T-helper 2 cell (primary cell): ENCODE measurements at regions not wholly inside any gene's neighbourhood (a gene's known extent, or its start where the extent isn't known, plus 50 kb on each side); places are given as distances from the start of the nearest gene placed in this dataset.
"Not testable (repeated sequence)": the region's sequence is repeated elsewhere in the genome, so short reads cannot be mapped to it uniquely, and the experiment has no call there.

ENCODE experiments used
- DNase-seq, 5 experiments: peaks; one replicate each; pipeline versions ENCODE4 v3.0.0 to v3.0.0-alpha.2; 2012 to 2022

DNA sequence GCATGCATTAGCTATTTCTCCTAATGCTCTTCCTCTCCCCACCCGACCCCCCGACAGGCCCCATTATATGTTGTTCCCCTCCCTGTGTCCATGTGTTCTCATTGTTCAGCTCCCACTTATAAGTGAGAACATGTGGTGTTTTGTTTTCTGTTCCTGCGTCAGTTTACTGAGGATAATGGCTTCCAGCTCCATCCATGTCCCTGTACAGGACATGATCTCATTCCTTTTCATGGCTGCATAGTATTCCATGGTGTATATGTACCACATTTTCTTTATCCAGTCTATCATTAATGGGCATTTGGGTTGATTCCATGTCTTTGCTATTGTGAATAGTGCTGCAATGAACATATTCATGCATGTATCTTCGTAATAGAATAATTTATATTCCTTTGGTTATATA, 116.1 kb upstream of the PREP start:
- DNase-seq = not testable (repeated sequence)

DNA sequence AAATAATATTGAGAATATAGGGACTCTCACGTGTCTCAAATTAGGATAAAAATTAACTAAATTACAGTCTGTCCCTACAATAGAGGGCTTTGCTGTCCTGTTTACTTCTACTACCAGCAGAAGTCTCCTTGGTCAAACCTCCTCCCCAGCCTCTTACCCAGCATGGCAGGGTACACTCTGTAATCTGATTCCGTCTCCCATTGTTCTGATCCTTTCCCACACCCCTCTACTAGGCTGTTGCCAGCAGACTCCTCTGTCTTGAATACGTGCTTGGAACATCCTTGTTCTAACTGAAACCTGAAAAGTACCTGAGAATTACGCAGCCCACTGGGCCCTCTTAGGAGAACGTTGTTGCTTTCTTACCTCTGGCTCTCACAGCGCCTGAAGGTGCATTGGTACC, 112.2 kb upstream of the PREP start:
- DNase-seq = no peak

DNA sequence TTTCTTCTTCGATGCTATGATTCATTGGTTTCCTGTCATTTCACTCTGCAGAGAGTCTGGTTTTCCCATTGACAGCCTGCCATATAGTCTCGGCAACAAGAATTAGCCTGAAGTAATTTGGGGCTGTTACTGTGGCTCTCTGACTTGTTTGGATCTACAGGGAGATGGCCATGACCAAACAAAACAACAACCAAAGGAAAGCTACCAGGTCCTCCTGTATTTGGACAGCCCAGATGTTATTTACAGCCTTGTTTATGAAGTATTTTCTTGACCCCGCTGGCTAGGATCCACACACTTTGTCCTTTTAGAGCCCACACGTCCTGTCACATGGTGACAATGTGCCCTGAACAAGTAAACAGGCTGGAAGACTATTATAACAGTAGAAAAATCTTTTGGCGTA, 111.4 kb upstream of the PREP start:
- peak in 1 of 5 experiments; percentile 75 for DNase-seq

DNA sequence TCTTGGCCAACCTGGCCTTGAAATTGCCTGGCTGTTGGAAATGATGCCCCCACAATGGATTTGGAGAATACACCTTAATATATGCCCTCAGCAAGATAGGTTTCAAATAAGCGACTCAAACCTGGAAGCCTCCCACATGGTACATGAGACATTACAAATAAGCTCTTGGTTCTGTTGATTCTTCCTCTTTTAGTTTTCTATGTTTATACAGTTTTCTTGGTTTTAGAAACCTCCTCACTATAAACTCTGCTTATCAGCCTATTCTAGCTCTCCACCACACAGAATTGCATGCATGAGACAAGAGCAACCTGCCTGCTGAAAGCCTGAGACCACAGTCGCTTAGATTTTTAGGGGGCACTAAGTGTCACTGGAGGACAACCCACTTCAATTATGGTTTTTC, 108.8 kb upstream of the PREP start:
- DNase-seq = no peak

DNA sequence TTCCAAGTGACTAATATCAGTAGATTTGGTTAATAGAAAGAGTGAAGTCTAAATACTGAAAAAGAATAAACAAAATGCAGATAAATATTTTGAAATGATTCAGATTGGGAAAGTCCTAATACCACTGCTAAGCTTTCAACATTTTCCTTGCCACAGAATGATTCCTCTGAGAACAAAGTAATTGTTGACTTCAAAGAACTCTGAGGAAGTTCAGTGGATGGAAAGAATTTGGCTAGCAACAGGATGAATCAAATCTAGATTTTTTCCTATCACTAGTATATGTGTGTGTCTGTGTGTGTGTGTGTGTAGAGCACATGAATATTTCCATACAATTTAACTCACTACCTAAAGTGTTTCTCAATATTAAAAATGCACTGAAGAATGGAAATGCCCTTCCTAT, 107.9 kb upstream of the PREP start:
- DNase-seq = no peak

DNA sequence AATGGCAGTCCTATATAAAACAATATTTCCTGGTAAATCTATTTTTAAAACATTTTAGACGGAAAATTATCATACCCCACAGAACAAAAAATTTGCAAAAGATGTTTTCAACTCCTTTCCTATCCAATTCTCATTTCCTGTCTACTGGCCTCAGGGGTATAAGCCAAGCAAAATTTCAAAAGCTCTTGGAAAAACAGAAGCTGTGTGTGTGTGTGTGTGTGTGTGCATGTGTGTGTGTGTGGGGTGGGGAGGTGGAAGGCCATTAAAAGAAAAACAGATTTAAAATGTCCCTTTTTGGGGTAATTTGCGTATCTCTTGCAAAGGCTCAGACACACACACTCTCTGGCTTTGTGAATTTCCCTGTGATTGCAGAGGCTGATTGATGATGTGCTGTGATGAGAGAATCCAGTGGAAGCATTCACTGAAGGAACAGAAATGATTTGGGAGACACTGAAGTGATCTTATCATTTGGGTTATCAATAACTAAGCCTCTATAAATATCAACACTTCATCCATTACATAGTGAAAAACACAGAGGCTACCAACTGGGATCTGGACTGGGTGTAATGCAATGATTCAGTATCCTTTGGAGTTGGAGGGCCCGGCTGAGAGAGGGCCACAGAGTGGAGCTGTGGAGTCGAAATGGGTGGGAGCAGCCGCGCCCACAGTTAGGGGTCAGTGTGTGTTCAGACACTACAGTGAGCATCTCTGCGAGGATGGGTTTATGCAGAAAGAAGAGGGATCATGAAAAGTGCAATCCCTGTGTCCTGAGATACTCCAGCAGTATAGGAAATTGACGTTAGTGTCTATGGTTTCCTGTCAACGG, 106.8 kb upstream of the PREP start:
- no peak for DNase-seq

DNA sequence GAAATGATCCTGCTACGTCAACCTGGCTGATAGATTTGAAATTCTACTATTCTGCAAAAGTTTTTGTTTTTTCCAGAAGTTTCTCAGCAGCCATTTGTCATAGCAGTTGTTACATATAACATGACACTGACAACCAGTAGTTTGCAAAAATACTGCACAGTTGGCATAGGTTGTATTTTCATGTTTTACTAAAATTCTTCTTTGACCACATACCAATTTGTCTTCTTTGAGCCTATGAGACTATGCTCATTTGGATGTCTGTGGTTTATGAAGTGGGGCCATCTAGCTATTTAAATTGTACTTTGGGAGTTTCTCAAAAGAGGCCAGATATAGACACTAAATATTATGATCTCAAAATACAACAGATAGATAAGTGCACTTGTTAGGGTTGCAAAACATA, 104.9 kb upstream of the PREP start:
- no peak for DNase-seq

DNA sequence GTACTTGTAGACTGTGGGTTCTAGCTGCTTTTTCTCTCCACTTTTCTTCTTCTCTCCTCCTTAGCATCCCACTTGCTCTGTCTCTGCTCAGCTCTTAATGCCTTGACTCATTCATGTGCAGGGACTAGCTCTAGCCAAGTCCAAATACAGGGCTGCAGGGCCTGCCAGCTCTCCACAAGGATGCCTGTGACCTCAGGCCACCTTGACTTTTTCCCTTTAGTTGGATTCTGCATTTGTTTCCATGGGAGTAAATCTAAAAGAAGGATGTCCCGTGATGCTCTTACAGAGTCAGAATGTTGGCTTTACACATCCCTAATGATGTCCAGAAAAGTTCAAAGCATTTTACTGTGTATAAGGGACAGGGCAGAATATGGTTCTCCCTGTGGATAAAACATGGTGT, 101.8 kb upstream of the PREP start:
- no peak for DNase-seq

DNA sequence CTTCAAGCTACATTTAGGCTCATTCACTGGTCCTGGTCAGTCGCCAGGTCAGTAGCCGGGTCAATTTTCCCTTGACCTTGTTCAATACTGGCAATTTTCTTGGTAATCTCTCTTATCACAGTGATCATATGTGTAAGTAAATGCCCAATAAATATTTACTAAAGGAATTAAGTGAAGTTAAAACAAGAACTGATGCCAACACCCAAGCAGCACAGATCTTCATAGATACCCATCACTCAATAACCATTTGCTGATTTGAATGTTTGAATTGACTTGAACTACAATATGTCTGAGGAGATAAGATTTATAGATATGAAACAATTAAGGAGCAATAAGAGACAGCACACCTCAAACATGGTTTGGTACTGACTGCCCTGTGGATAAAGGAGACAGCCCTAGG, 100.8 kb upstream of the PREP start:
- DNase-seq = no peak

DNA sequence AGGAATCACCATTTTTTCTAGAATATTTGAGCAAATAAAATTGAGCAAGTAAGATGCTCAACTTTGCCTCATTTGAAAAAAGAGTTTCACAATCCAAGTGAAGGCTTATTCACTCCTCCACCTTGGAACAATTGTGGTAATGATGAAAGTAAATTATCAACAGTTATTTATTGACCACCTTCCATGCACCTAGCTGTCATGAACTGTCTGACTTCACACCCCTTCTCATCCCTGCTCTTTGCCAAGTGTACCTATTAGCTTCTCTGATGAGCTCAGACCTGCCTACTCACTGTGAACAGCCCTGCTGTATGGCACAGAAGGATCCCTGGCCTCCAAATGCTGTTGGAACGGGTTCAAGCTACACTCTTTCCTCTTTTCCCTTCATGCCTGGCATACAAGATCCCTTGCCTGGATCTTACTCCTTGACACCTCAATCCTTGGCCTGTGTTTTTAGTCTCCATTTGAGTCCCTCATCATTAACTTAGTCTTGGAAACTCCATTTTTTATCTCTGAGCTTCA, 99.0 kb upstream of the PREP start:
- no peak for DNase-seq

DNA sequence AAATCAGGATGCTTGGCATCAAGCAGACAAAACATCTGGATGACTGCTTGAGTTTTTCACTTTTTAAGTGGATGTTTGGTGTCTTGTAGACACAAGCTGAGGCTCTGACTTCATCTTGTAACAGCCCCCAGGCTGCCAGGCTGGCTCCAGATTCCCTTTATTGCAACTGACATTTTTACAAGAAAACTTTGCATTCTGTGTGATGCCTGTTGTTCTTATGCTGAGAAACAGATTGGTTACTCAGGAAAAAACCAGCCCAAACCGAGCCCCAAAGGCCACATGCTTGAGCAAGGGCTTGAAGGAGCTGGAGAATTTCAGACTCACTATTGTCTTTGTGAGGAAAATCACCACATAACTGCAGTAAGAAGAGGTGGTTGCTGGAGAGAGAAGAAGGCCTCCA, 98.4 kb upstream of the PREP start:
- no peak for DNase-seq

DNA sequence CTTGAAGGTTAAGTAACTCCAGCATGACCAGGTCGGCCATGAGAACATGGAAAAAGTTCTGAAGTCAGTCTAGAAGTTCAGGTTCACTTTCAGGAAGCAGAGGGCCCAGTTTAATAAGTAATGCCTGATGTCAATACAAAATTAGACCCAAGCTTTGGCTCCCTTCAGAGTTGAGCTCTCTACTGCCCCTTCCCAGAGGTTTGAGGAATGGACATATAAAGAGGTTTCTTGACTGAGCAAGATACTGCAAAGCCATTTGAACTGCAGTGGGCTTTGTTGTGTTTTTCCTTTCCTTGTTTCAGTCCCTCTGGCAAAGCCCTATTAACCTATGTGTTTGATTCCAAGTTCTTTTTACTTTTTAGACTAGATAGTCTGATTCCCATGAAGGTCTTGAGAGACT, 97.8 kb upstream of the PREP start:
- no peak for DNase-seq

DNA sequence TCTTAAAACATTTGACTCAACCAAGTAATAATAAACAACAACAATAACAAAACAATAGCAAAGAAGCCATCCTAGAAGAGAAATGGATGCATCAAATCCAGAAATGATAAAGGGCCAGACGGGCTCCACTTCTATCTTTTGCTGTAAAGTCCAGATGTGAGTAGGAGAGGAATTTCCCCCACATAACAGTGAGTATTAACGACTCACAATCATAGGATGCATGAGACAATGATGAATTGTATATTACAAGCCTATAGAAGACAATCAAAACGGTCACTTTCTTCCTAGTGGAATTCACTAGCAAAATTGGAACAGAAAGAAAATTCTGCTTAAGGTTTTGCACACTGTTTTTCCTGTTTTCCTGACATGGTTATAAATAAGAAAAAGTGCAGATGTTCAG, 97.0 kb upstream of the PREP start:
- no peak for DNase-seq

DNA sequence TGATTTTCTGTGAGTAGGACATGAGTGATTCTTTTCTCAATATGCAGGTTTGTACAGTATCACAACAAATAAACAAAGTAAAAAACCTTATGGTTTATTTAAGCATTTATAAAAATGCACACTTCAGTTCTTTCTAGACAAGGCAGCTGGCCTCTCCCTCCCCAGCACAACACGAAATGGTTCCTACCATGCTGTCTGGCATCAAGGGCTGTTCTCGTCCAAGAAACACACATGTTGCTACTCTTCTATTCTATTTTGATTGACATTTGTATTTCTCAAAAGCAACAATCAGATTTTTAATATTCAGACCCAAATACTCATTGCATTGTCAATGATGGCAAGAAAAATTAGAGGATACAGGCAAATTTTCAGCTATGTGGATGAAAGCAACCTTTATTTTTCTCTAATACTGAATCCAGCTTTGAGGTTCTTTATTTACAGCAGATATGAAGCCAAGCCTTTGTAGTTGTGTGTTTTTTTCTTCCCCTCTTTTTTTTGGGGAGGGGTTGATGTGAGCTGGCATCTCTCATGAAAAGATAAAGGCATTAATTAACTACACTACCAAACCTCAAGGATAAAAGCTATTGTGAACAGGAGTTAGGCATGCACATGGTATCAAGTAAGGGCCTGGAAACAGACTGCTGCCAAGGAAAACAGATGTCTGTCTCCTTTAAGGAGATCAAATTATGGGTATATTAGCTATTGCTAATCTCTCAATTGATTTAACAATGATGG, 96.4 kb upstream of the PREP start:
- DNase-seq = no peak

DNA sequence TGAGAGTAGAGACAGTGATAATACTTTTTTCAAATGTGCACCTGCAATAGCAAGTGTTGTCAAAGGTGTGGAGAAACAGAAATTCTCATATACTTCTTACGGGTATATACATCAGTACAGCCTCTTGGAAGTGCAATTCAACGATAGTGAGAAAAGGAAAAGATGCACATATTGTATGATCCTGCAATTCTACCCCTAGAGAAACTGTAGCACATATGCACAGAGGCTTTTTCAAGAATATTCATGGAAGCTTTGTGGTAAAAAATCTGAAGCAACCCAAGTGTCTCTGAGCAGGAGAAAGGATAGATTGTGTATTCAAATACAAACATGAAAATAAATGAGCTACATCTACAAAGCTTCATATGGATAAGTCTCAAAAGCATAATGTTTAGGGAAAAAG, 94.7 kb upstream of the PREP start:
- no peak for DNase-seq

DNA sequence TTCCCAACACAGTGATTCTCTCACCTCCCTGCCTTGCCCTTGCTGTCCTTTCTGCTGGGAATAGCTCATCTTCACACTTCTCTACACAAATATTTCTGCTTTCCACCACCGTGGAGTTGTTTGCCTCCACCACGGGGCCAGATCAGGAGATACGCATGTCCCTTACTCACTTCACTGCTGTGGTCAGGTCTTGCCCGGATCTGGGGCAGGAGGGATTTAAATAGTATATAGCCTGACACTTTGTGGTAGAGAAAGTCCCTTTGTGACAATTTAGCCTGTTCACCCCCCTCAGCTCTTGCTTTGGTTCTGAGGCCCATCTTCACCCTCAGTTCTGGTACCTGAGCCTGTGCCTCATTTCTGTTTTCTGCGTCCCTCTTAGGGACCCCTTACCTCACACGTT, 92.6 kb upstream of the PREP start:
- DNase-seq = peak in 1 of 5 experiments; percentile 11

DNA sequence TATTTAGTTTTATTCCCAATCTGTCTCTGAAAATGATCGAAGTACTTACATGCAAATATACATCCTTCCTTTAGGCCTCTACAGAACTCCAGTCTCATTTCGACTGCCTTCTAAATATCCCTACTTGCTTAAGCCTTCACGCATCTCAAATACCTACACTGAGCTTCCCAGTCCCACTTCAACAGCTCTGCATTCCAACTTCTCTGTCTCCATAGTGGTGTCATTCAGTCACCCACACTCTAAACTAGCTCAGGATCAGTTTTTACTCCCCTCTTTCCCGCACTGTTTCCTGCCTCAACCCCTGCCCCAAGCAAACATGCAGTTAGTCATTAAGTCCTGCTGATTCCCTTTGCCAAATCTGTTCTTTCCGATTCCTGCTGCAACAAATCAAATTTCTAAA, 91.8 kb upstream of the PREP start:
- DNase-seq = no peak

DNA sequence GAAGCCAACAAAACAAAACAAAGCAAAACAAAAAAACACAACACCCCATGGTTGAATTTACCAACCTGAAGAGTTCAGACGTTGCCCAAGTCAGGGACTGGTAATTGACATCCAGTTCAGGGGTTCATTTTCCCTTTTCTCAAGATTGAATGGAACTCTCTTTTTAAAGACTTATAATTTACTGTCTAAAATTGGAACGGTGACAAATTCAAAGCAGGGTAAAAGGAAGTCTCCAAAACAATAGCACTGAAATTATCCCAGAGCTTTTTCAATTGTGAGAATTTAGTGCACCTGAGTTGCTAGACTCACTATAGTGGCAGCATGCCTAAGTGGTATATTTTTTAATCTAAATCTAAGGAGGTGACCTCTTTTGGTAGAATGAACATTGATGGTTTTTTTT, 90.9 kb upstream of the PREP start:
- peak in 1 of 5 experiments; percentile 36 for DNase-seq

DNA sequence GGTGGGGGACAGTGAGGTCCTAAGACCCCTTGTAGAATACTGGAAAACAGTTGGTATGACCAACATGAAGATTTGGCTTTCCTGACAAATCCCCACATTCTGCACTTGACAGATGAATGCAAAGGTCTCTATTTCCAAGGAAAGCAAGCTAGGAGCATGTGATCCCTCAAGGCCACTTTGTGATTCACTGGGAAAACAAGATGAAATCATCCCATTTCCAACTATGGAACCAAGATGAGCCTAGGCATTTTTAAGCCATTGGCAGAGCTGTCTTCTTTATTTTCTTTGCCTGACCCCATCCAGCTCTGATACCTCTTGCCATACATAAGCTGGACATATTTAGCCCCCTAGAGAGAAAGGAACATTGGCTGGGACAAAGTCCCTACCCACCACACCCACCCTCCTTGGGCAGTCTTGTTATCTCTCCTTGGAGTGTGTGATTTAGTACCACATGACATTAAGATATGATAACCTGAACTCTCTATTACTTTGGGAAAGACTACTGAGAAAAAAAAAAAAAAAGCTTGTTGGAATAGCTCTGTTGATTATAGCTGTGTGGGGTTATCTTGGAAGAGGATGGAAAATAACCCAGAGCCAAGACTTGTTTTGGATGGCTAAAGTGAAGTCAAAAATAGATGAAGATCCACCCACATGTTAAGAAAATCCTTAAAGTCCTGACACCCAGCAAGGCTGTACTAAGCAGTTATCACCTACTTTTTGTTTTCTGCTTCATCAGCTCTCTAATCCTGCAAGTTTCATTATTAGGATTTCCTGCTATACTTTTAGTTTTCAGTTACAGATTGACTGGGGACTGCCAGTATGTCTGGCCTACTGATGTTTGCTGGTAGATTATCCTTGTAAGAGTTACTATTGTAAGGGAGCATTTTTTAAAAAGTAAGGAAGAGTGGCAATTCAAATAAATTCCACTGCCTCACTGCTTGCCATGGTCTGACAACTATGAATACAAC, 90.1 kb upstream of the PREP start:
- peak in 1 of 5 experiments; percentile 76 for DNase-seq

DNA sequence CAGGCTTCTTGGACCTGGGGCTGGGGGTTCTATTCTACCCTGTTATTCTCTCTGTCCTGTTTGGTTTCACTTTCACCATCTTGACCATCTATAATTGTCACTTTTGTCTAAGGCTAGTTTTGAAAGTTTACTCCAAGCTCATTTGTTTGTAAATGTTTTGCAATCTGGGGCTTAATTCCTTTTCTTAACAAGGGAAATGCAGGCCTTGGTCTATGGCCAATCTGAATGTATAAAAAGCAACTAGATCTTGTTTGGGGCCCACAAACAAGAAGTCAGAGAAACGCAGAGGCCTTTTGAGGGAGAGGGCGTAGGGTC, 86.3 kb upstream of the PREP start:
- no peak for DNase-seq

DNA sequence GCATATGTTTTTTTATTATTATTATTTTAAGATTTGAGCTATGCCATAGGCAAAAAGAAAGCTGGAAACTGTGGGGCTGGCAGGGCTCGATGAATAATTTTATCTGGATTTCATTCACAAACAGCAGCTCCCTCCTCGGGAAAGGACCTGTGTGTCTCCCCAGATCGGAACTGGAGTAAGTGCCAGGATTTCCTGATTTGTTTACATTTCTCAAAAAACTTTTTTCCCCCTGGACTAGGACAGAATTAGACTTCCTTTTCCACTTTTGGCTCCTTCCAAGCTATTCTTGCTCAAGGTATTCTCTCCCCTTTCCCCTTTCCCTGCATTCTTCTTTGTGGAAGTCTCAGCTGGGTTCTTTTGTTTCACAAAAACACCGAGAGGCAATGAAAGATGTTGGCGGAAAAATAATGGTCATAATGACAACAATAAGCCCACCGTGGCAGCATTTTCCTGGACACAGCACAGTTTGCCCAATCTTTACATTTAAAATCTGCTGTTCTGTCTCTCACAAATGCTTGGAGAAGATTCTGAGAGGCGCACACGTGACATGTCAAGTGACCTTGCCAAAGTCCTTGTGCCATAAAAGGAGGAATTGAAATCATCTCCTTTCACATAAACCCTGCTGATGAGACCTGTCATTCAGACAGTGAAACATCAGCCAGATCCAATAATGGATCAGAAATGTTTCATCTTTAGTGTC, 85.8 kb upstream of the PREP start:
- no peak for DNase-seq

DNA sequence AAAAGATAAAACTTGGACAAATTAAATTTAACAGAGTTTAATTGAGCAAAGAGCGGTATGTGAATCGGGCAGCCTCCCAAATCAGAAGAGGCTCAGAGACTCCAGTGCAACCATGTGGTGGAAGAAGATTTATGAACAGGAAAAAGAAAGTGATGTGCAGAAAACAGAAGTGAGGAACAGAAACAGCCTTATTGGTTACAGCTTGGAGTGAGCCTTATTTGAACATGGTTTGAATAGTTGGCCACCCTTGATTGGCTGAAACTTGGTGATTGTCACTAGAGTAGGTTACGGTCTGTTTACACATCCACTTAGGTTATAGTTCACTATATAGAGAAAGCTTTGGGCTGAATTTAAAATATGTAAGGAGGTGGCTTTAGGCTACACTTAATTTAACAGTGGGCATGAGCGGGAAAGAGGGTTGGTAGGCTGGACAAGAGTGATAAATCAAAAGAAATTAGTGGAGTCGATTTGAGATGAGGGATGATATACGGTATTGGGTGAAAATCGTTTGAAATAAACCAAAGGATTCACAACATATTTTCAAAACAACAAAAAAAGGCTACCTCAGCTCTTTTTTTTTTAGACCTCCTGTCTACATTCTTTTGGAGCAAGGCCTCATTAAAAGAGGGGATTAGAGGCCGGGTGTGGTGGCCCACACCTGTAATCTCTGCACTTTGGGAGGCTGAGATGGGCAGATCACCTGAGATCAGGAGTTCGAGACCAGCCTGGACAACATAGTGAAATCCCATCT, 84.3 kb upstream of the PREP start:
- DNase-seq = peak in 1 of 5 experiments; percentile 40
